Skeletal muscle satellite cell (primary cell): ENCODE measurements at regions not wholly inside any gene's neighbourhood (a gene's known extent, or its start where the extent isn't known, plus 50 kb on each side); places are given as distances from the start of the nearest gene placed in this dataset.
A peak's percentile ranks its signal among the peaks of the same experiment; 100 is the strongest.
"Not testable (repeated sequence)": the region's sequence is repeated elsewhere in the genome, so short reads cannot be mapped to it uniquely, and the experiment has no call there.

ENCODE experiments used
- H3K27me3 ChIP-seq: 2 replicates; pipeline ENCODE4 v1.7.0; 2013; ENCODE audit warnings: low read length; ENCODE audit not compliant: control insufficient read depth, insufficient read depth
- H3K36me3 ChIP-seq: 2 replicates; pipeline ENCODE4 v1.7.0; 2013; ENCODE audit warnings: mild to moderate bottlenecking, control low read depth, low read length; ENCODE audit not compliant: insufficient read depth
- H3K4me1 ChIP-seq: 2 replicates; pipeline ENCODE4 v1.7.0; 2013; ENCODE audit warnings: low read length; ENCODE audit not compliant: control insufficient read depth, insufficient read depth
- H3K4me2 ChIP-seq: 2 replicates; pipeline ENCODE4 v1.7.0; 2013; ENCODE audit warnings: mild to moderate bottlenecking, low read length
- H3K4me3 ChIP-seq: 2 replicates; pipeline ENCODE4 v1.7.0; 2013; ENCODE audit warnings: low read length
- H3K9ac ChIP-seq: 2 replicates; pipeline ENCODE4 v1.7.0; 2013; ENCODE audit warnings: mild to moderate bottlenecking, low read depth, low read length, moderate library complexity
- H3K9me3 ChIP-seq: replicated peaks from 2 replicates; pipeline ENCODE4 v1.7.0; 2013; ENCODE audit warnings: mild to moderate bottlenecking, control low read depth, low read length

- H3K27me3 ChIP-seq, H3K9ac ChIP-seq, H3K4me2 ChIP-seq, H3K4me3 ChIP-seq, H3K9me3 ChIP-seq, H3K36me3 ChIP-seq: not testable (repeated sequence)
- peaks cover 11% of the 10 kb centered on the region for H3K4me1 ChIP-seq
These were observed 135.6 kb upstream of the MED14 start for GRCh38 chrX:40870982-40871381.

GRCh38 chrX:40871385-40872082 lies 136.2 kb upstream of the MED14 start:
- Histone ChIP-seq H3K36me3 (no peaks in the 10 kb centered on the region), H3K9me3 (no peaks in the 10 kb centered on the region), H3K4me2 (no peak overlapping the region), H3K9ac (no peak overlapping the region), H3K4me1 (peaks cover 11% of the 10 kb centered on the region), H3K27me3 (peaks cover 14% of the 10 kb centered on the region), H3K4me3 (no peak overlapping the region)

DNA sequence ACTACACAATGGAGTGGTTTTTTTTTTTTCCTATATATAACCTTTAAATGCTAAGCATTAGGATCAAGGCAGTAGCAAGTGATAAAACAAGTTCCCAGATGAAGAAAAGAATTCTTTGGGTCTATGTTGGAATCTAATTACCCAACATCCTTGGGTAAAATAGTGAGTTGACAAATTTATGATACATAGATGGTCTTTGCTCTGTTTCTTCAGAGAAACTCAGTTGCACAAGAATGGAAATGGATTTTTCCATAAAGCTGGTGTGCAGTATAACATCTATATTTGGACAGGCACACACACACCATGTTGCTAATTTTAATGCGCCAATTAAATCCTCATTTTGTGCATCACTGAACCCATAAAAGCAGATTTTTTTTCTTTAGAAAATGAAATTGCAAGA lies 137.0 kb upstream of the MED14 start:
- Histone ChIP-seq H3K4me1 (peaks cover 3% of the 10 kb centered on the region), H3K9ac (no peak overlapping the region), H3K9me3 (no peaks in the 10 kb centered on the region), H3K4me2 (no peak overlapping the region), H3K27me3 (peaks cover 14% of the 10 kb centered on the region), H3K4me3 (no peak overlapping the region), H3K36me3 (no peaks in the 10 kb centered on the region)

GRCh38 chrX:40875476-40875875 lies 140.1 kb upstream of the MED14 start:
- no peaks in the 10 kb centered on the region for H3K4me1 ChIP-seq

DNA sequence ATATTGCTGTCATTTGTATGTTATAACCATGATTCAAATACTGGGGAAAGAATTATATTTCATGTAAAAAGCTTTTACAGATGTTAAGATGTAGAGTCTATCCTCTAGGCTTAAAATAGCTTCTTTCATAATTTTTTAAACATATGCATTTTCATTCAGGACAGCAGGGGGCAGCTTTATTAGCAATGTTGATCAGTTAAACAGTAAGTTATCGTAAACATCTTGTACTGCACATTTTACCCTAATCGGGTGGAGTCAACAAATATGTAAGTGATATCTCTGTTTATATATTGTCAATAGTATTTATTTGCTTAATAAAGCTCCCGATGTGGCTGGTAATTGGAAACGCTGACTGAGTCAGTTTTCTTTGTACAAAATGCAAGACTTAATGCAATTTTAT lies 142.5 kb upstream of the MED14 start:
- no peaks in the 10 kb centered on the region for H3K4me1 ChIP-seq
- H3K9ac ChIP-seq, result no peak overlapping the region
- no peaks in the 10 kb centered on the region for H3K36me3 ChIP-seq
- H3K4me3 ChIP-seq, result peak overlapping the region; percentile 33
- H3K27me3 ChIP-seq, result peaks cover 27% of the 10 kb centered on the region
- no peaks in the 10 kb centered on the region for H3K9me3 ChIP-seq
- H3K4me2 ChIP-seq, result peak overlapping the region; percentile 42

More at GRCh38 chrX:40875476-40875875, 140.1 kb upstream of the MED14 start:
- no peaks in the 10 kb centered on the region for H3K9me3 ChIP-seq
- H3K27me3 ChIP-seq, result peaks cover 22% of the 10 kb centered on the region
- H3K9ac ChIP-seq, result no peak overlapping the region
- H3K36me3 ChIP-seq, result no peaks in the 10 kb centered on the region
- no peak overlapping the region for H3K4me2 ChIP-seq
- H3K4me3 ChIP-seq, result no peak overlapping the region

GRCh38 chrX:40878766-40879165 lies 143.4 kb upstream of the MED14 start:
- Histone ChIP-seq H3K36me3 (no peaks in the 10 kb centered on the region), H3K27me3 (peaks cover 32% of the 10 kb centered on the region), H3K9me3 (no peaks in the 10 kb centered on the region), H3K9ac (no peak overlapping the region), H3K4me3 (no peak overlapping the region), H3K4me1 (no peaks in the 10 kb centered on the region), H3K4me2 (no peak overlapping the region)

- H3K4me3 ChIP-seq, H3K9me3 ChIP-seq, H3K9ac ChIP-seq, H3K4me1 ChIP-seq, H3K36me3 ChIP-seq, H3K4me2 ChIP-seq: not testable (repeated sequence)
- peaks cover 32% of the 10 kb centered on the region for H3K27me3 ChIP-seq
These were observed 143.8 kb upstream of the MED14 start for GRCh38 chrX:40879172-40879571.

DNA sequence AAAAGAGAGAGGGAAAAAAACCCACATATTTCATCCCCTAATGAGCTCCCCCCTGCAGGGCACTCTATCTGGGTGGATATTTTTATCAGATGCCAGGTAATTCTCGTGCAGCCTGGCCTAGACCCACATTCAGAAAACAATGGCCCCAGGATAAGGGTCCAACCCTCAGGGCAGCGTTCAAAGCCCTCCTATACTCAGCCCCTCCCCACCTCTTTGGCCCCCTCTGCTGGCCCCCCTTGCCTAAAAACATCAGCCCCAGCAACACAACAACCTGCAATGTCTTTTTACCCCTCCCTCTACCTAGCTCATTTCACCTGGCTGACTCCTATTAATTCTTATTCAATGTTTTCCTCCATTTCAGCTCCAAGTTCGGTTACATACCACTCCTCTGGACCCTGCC lies 145.4 kb upstream of the MED14 start:
- H3K4me3 ChIP-seq, result no peak overlapping the region
- peaks cover 23% of the 10 kb centered on the region for H3K27me3 ChIP-seq
- no peaks in the 10 kb centered on the region for H3K36me3 ChIP-seq
- H3K4me1 ChIP-seq, result no peaks in the 10 kb centered on the region
- no peak overlapping the region for H3K4me2 ChIP-seq
- H3K9me3 ChIP-seq, result no peaks in the 10 kb centered on the region
- no peak overlapping the region for H3K9ac ChIP-seq

DNA sequence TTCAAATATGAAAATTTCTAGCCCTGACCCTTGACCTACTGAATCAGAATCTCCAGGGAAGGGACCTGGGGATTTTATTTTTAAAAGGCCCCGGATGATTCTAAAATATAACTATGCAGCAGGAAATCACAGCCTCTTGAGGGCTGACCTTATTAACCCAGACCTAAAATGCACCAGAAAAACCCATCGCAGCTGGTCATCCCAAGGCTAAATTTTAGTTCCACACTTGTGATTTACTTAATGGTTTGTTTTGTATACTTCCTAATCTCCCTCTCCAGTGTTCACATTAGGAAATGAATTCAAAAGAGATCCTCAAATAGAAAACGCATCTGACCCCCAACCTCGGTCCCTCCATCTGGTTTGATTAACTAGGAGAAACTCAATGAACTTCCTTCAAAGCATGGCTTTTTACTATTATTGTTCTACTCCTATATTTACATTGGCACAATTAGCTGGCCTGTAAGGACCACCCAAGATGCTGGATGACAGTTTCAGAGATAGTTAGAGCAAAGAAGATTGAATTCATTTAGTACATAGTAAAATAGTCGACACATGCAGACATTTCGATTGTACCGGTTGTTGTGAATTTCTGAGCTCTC lies 147.8 kb upstream of the MED14 start:
- H3K36me3 ChIP-seq, result no peaks in the 10 kb centered on the region
- H3K4me1 ChIP-seq, result no peaks in the 10 kb centered on the region
- no peak overlapping the region for H3K4me2 ChIP-seq
- peaks cover 18% of the 10 kb centered on the region for H3K27me3 ChIP-seq
- no peak overlapping the region for H3K4me3 ChIP-seq
- no peaks in the 10 kb centered on the region for H3K9me3 ChIP-seq
- no peak overlapping the region for H3K9ac ChIP-seq

GRCh38 chrX:40885989-40886388 lies 150.6 kb upstream of the MED14 start:
- Histone ChIP-seq H3K4me1 (no peaks in the 10 kb centered on the region), H3K9me3 (no peaks in the 10 kb centered on the region), H3K9ac (no peak overlapping the region), H3K27me3 (peaks cover 10% of the 10 kb centered on the region), H3K4me3 (no peak overlapping the region), H3K4me2 (no peak overlapping the region), H3K36me3 (no peaks in the 10 kb centered on the region)

DNA sequence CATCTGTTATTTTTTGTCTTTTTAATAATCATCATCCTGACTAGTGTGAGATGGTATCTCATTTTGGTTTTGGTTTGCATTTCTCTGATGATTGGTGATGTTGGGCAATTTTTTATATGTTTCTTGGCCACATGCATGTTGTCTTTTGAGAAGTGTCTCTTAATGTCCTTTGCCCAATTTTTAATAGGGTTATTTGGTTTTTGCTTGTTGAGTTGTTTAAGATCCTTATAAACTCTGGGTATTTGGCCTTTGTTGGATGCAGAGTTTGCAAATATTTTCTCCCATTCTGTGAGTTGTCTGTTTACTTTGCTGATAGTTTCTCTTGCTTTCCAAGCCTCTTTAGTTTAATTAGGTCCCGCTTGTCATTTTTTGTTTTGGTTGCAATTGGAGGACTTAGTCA lies 152.1 kb upstream of the MED14 start:
- Histone ChIP-seq H3K36me3 (no peaks in the 10 kb centered on the region), H3K4me3 (no peak overlapping the region), H3K9ac (no peak overlapping the region), H3K9me3 (no peaks in the 10 kb centered on the region), H3K4me2 (peak overlapping the region; percentile 2), H3K4me1 (no peaks in the 10 kb centered on the region), H3K27me3 (peaks cover 15% of the 10 kb centered on the region)

- H3K27me3 ChIP-seq, result peaks cover 14% of the 10 kb centered on the region
- H3K4me1 ChIP-seq, result no peaks in the 10 kb centered on the region
- H3K9me3 ChIP-seq, result no peaks in the 10 kb centered on the region
- no peak overlapping the region for H3K4me2 ChIP-seq
- H3K36me3 ChIP-seq, result no peaks in the 10 kb centered on the region
- H3K9ac ChIP-seq, result no peak overlapping the region
- no peak overlapping the region for H3K4me3 ChIP-seq
These were observed 156.5 kb upstream of the MED14 start for GRCh38 chrX:40891798-40892197.
